ENCODE measurements at regions not wholly inside any gene's neighbourhood (a gene's known extent, or its start where the extent isn't known, plus 50 kb on each side); places are given as distances from the start of the nearest gene placed in this dataset.

- DNase-seq = no peak
Observed at GRCh38 chr6:40263970-40264369, 323.2 kb downstream of the LRFN2 start.

GRCh38 chr6:40262363-40262762 lies 324.8 kb downstream of the LRFN2 start:
- no peak for DNase-seq

DNA sequence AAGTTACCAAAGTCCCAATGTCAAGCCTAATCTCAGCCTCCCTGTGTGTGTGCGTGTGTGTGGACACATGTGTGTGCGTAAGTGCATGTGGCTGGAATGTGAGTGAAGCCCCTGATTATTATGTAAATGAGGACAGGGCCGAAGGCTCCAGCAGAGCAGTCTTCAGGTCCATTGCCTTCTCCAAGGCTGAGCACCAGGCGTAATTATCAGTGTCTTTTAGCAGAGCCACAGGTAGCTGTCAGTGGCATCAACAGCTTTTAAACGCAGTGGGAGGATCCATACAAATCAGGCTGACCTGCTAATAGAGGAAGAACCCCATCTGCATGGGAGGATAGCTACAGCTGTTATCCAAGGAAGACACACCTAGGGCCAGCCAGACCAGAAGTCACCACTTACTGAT lies 324.3 kb upstream of the MOCS1 start:
- no peak for DNase-seq

DNA sequence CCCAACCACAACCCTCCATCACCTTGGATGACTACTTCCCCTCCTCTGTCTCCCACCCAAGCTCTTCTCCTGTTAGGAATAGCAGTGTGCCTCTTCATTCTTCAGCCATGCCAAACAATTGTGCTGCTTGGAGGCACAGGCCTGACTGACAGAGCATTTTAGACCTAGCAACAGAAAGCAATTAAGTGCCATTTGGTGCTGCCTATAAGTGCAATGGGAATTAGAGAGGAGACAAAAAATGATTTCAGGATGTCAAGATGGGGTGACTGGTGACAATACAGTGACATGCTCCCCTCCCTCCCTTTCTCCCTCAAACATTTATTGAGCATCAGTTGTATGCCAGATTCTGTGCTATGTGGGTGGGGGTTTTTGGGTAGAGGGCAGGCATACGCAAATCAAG lies 322.6 kb upstream of the MOCS1 start:
- no peak for DNase-seq

GRCh38 chr6:40256224-40256623 lies 322.0 kb upstream of the MOCS1 start:
- DNase-seq = no peak

GRCh38 chr6:40253420-40253819 lies 319.2 kb upstream of the MOCS1 start:
- DNase-seq = no peak

DNA sequence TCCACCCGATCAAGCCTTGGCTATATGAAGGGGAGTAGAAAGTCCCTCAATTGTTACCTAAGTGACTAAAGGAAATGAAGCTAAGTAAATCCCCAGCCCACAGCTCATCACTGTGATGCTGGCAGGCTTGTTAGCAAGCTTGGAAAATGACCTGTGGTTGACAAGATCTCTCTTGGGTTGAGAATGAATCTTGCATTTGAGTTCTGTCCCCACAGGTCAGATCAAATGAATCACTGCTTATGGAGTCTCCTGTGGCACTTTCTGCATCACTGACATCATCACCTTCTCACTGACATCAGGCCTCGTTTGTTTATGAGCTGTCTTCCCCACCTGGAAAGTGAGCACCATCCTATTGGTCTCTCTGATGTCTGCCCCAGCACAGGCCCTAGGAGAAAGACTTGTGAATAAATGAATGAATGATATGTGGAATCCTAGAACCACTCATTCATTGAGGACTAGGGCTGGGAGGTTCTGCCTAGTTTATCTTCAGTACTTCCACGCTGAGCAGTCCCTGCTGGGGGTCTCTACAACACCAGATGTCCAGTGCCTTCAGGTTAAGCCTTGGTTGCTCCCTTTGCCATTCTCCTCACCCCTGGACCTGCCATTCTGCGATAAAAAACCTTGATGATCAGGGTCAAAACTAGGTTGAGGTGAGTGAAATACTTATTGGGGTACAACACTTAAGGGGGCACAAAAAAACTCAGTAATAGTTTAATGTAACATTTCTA lies 318.4 kb upstream of the MOCS1 start:
- no peak for DNase-seq

DNA sequence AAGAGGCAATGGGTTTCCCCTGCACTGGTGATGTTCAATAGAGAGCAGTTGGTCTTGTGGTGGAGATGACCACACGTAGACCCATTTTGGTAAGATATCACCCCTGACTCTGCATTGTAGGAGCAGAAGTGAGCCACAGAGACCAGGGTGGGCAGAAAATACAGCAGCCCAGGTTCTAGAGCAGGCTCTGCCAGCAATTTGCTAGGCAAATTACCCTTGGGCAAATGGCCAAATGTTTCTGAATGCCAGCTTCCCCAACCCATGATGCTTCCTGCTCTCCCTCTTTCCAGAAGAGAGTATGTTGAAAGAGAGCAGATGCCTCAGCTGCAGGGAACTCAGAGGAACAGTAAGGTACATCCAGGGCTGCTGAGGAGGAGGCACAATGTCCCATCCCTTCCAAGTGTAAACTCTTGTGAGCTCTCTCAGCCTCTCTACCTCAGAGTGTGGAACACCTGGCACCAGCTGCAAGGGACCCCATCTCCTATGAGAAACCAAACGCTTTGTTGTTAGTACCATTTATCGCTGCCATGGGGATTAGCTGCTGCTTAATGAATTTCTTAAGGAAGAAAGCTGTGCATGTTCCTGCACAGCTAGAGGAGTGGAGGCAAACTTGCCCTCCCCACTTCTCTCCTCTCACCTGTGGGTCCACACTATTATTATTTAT lies 317.5 kb upstream of the MOCS1 start:
- no peak for DNase-seq

- DNase-seq = no peak
Observed at GRCh38 chr6:40249935-40250334, 315.7 kb upstream of the MOCS1 start.

GRCh38 chr6:40247516-40248115 lies 313.4 kb upstream of the MOCS1 start:
- DNase-seq = no peak

DNA sequence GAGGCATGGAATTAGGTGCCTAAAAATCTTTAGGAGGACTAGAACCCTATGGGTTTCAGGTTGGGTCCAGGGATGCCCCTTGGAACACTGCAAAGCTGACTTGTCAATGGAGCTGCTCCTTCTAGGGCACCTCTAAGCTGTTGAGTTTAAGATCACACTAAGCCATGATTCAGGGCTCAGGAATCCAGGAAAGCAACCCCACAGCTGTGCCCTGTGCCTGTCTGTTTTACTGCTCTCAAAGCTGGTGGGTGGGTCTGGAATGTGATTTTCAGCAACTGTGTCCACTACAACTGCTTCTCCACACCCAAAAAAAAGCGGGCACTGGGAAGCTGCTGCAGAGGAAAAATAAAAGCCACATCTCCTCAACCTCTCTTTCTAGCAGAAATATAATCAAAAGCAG lies 310.4 kb upstream of the MOCS1 start:
- DNase-seq = no peak

DNA sequence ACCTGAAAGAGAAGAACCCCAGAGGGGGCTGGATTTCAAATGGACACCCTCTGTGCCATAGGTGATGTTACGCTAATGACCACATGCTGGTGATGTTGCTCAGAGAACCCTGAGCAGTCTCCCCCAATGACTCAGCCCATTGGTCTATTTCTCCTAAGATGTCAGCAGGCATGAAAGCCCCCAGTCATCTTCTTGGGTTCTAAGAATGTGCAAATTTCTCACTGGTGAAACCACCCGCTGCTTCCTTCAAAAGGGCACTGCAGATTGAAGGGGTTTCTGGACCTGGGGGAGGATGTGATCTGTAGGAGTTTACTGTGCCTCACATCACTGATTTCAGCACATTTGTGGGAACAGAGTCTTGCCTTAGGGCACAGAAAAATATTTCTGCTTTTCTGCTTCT lies 298.4 kb upstream of the MOCS1 start:
- DNase-seq = no peak

GRCh38 chr6:40227735-40228134 lies 293.5 kb upstream of the MOCS1 start:
- DNase-seq = no peak

DNA sequence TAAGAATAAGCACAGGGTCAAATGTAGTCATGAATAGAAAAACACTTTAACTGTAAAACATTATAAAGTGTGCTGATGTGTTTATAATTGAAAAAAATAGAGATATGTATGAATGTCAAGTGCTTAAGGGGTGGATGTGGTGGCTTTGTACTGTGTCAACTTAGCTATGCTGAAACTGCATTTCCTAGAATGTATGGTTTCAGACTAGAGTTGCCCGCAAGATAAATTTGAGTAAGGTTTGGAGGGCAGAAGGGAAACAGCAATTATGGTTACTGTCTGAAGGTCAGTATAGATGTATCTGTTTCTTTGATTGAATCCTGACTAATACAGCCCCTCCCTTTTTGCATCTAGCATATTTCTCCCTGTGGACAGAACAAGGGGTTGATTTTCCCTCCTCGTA lies 288.1 kb upstream of the MOCS1 start:
- no peak for DNase-seq

DNA sequence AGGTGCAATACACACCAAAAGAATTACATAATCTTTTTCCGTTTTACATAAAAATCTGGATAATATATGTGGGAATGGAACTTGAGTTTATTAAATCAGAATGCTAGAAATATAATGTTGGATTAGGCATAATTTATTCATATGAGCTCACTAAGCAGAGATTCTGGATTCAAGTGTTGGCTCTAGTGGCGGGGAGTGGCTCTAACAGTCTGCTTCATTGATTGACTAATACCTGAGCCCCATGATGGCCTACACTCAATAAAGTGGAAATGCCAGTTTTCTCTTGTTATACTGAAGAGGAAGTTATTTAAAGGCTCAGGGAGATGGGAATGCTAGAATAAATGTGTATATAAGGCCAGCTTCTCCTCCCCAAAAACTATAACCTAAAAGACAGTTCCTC lies 285.5 kb upstream of the MOCS1 start:
- no peak for DNase-seq

- DNase-seq = no peak
Observed at GRCh38 chr6:40210628-40211056, 276.4 kb upstream of the MOCS1 start.

- DNase-seq = no peak
Observed at GRCh38 chr6:40205801-40206200, 271.5 kb upstream of the MOCS1 start.

GRCh38 chr6:40205004-40205403 lies 270.7 kb upstream of the MOCS1 start:
- no peak for DNase-seq

- DNase-seq = no peak
Observed at GRCh38 chr6:40197371-40197770, 263.1 kb upstream of the MOCS1 start.

DNA sequence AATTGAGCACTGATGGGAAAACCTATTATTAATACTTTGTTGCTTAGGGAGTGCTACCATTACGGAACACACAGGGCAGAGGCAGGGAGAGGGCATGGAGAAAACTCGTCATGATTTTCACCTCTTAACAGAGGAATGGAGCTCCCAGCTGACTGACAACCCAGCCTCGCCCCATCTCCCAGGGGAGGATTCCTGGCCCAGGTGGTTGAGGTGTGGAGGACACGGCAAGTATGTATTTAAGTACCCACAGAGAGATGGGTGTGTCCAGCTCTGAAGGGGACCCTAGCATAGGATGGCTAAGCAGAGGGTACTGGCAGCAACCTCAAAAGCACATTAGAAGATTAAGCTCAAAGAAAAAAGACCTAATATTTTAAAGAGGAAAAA lies 261.9 kb upstream of the MOCS1 start:
- no peak for DNase-seq

GRCh38 chr6:40195428-40196134 lies 261.3 kb upstream of the MOCS1 start:
- no peak for DNase-seq

DNA sequence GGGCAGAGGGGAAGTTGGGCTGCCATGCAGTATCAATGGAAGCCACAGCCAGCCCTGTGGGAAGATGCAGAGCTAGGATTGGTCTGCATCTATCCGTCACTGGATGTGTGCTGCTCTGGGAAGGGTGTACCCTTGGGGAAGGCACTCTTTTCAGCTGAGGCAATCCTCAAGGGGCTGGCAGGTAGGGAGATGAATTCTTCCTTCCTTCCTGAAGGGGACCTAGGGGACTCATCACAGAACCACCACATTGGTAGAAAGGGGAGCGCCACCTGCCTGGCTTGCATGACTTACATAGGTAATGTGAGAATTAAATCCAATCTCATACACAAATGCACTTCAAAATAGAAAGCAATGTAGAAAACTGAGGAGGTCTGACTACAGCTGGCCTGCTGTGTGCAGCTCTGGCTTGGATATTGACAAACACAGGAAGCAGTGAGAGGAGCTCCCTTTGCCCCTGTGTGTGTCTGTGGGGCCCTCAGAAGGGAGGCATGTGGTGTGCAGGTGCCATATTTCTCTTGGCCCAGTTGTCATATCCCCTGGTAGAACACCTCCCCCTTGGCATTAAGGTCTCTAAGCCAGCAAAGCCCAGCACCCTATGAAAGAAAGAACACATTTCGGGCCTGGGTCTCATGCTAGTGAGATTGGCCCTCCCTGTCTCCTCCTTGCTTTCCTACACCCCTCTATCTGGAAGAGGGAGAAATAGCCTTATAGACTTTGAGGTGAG lies 260.3 kb upstream of the MOCS1 start:
- no peak for DNase-seq

DNA sequence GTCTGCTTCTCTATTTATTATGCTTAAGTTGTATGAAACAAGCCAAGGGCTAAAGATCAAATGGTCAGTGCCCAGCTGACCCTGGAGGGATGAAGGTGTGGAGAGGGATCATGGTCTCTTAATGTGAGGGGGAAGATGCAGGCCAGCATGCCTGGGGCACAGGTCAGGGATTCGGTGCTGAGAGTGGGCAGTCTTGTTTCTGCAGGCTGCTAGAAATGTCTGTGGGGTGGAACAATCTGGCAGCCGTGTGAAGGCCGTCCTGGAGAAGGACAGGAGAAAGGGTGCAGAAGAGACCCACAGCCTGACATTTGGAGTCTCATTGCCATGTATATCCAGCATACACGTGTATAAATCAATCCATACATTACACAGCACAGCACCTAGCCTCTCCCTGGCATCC lies 258.3 kb upstream of the MOCS1 start:
- no peak for DNase-seq
